Activated naive CD4-positive, alpha-beta T cell treated with anti-CD3 and anti-CD28 coated beads for 36 hours (primary cell): ENCODE measurements at regions not wholly inside any gene's neighbourhood (a gene's known extent, or its start where the extent isn't known, plus 50 kb on each side); places are given as distances from the start of the nearest gene placed in this dataset.

ENCODE experiments used
- CTCF ChIA-PET: fragments of 350-600 bp; sonication (Branson Sonifier 250); formaldehyde crosslinking; loops from one replicate; lab custom pipeline; 2021; ENCODE audit warnings: antibody characterized with exemption; lab: Charles Lee
- DNase-seq: peaks from one replicate; pipeline ENCODE4 v3.0.0-alpha.2; 2020
- H3K27ac Mint-ChIP-seq: one replicate; pipeline ENCODE4 v1.8.0; 2021; ENCODE audit warnings: mild to moderate bottlenecking, mixed read lengths
- H3K27me3 Mint-ChIP-seq: one replicate; pipeline ENCODE4 v1.8.0; 2021; ENCODE audit warnings: low read depth, mixed read lengths
- H3K36me3 Mint-ChIP-seq: one replicate; pipeline ENCODE4 v1.8.0; 2021; ENCODE audit warnings: low read depth, mixed read lengths
- H3K4me1 Mint-ChIP-seq: one replicate; pipeline ENCODE4 v1.8.0; 2021; ENCODE audit warnings: low read depth, mixed read lengths
- H3K4me3 Mint-ChIP-seq: one replicate; pipeline ENCODE4 v1.8.0; 2021; ENCODE audit warnings: mild to moderate bottlenecking, moderate library complexity, mixed read lengths
- H3K9me3 Mint-ChIP-seq: one replicate; pipeline ENCODE4 v1.8.0; 2021; ENCODE audit warnings: mixed read lengths
- intact Hi-C: fragments of 100-400 bp; cut with micrococcal nuclease; formaldehyde crosslinking; loops from one replicate; pipeline ENCODE4 v1.15.1; 2023

DNA sequence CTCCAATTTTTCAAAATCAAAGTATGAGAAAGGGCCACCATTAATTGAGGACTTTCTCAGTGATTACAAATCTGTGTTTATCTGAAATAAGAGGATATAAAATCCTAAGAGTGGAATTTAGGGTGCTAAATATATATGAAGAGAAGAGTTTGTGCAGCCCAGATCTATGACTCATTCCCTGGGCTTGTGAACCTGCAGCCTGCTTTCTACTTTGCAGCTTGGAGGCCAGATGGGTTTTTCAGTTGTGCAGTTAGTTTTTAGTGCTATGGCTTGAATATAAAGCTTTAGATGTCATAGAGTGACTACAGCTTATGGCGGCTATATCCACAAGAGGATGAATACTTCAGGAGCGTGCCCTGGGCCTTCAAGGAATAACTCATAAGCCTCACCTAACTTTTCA, 1391.1 kb downstream of the FSTL5 start:
- Mint-ChIP-seq H3K4me1 (no peaks in the 10 kb centered on the region), H3K4me3 (no peak overlapping the region), H3K36me3 (no peaks in the 10 kb centered on the region), H3K27me3 (no peaks in the 10 kb centered on the region), H3K27ac (no peak overlapping the region), H3K9me3 (peaks cover 1% of the 10 kb centered on the region)
- CTCF ChIA-PET = no interaction called here
- DNase-seq = no peak
- intact Hi-C loops = no loop called here

DNA sequence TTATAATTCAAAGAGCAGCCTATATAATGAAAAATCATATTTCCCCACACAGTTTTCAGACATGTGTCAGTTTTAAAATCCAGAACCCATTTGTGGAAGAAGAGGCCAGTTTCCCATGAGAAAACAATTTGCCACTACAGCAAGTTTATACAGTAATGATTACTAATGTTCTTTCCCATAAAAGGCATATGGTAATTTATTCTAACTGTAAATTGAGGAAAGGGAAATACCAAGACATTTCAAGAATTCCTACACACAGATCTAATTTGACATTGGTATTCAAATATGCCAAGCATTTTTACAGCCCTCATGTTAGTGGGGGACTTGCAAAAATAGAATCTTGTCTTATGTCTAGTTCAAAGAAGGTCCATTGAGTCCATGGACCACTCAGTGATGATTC, 1368.6 kb downstream of the FSTL5 start:
- Mint-ChIP-seq H3K27ac (no peak overlapping the region), H3K4me3 (no peak overlapping the region), H3K9me3 (peaks cover 20% of the 10 kb centered on the region), H3K36me3 (no peaks in the 10 kb centered on the region), H3K4me1 (no peaks in the 10 kb centered on the region), H3K27me3 (no peaks in the 10 kb centered on the region)
- CTCF ChIA-PET = no interaction called here
- intact Hi-C loops = no loop called here
- no peak for DNase-seq

DNA sequence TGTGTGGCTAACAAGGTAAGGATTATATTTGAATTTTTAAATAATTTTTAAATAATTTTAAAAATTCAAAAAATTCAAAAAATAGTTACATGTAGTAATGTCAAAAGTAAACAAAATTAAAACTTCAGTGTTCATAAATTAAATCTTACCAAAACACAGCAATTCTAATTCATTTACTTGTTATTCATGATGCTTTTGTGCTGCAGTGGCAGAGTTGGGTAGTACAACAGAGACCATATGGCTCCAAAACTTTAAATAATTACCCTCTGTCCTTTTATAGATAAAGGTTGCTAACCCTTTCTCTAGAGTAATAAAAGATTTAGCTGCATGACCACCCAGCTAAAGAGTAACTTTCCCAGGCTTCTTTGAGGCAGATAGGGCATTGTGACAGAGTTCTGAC, 1355.6 kb downstream of the FSTL5 start:
- intact Hi-C loops = no loop called here
- peaks cover 7% of the 10 kb centered on the region for H3K9me3 Mint-ChIP-seq
- H3K27me3 Mint-ChIP-seq = no peaks in the 10 kb centered on the region
- no peak for DNase-seq
- no peaks in the 10 kb centered on the region for H3K4me1 Mint-ChIP-seq
- no peak overlapping the region for H3K27ac Mint-ChIP-seq
- H3K36me3 Mint-ChIP-seq = no peaks in the 10 kb centered on the region
- H3K4me3 Mint-ChIP-seq = no peak overlapping the region
- CTCF ChIA-PET = no interaction called here

DNA sequence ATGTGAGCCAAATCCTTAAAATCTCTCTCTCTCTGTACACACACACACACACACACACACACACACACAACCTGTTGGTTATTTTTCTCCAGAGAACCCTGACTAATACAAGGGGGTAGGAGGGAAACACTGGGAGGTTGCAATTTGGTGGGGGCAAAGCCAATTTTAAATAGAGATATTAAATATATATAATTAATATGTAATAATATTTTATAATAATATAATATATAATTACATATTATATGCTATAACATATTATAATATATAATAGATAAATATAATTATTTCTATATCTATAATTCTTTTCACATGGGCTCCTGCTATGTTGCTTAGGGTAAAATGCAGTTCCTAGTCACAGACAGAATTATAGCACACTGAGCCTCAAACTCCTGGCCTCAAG, 1354.2 kb downstream of the FSTL5 start:
- no peaks in the 10 kb centered on the region for H3K4me1 Mint-ChIP-seq
- CTCF ChIA-PET = no interaction called here

DNA sequence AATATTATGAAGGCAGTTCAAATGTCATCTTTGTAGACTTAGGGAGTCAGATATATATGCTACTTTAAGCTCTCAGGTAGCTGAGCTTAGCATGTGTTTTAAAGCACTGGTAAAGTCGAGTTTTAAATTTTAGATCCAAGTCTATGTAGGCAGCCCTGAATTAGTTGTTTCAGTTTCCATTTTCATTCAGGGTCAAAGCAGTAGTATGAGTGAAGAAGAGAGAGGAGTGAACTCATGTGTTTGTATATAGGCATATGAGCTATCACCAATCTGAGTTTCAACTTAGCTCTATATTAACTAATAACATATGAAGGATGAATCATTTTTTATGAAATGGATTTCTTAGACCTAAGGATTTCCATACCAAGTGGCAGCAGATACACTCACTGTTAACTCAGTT, 1353.4 kb downstream of the FSTL5 start:
- no peak for DNase-seq
- Mint-ChIP-seq H3K9me3 (peaks cover 9% of the 10 kb centered on the region), H3K27ac (no peak overlapping the region), H3K4me1 (no peaks in the 10 kb centered on the region), H3K36me3 (no peaks in the 10 kb centered on the region), H3K27me3 (no peaks in the 10 kb centered on the region), H3K4me3 (no peak overlapping the region)
- CTCF ChIA-PET = no interaction called here
- intact Hi-C loops = no loop called here

More for the DNA sequence above, 1354.2 kb downstream of the FSTL5 start:
- Mint-ChIP-seq H3K27ac (no peak overlapping the region), H3K9me3 (peaks cover 7% of the 10 kb centered on the region), H3K27me3 (no peaks in the 10 kb centered on the region), H3K36me3 (no peaks in the 10 kb centered on the region), H3K4me3 (no peak overlapping the region)
- intact Hi-C loops = no loop called here
- DNase-seq = no peak

DNA sequence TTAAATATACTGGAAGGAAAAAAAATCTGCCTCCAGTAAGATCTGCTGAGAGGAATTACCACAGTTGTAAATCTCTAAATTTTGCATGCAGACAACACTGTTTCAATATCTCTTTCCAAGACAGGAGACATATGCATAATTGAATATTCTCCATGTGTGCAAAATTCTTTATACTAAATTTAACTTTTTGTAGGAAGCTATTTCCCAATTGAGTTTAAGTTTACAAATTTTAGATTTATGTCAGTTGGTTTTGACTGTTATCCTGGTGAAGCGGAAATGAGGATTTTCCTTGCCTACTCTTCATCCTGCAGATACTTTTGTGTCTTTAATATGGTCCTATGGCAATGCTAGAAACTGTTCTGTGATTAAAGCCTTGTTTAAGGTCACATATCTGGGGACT, 1352.9 kb downstream of the FSTL5 start:
- CTCF ChIA-PET = no interaction called here
- Mint-ChIP-seq H3K9me3 (peaks cover 9% of the 10 kb centered on the region), H3K27ac (no peak overlapping the region), H3K36me3 (no peaks in the 10 kb centered on the region), H3K27me3 (no peaks in the 10 kb centered on the region), H3K4me3 (no peak overlapping the region), H3K4me1 (no peaks in the 10 kb centered on the region)
- intact Hi-C loops = no loop called here
- DNase-seq = no peak

DNA sequence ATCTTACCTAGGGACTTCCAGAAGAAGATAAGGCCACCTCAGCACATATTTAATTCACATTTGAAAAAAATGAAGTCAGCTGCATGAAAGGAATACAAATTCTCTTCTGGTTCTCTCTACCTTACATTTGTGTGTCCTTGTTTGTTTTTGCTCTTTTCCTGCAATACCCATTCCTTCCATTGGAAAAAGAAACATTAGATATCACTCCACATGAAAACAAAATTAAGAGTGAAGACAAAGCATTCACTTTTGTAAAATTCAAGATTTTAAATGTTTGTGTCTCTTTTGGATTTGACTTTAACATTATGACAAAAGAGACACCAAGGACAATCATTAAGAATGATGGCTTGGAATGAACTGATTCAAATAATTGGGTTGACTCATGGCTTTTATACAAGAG, 1351.8 kb downstream of the FSTL5 start:
- CTCF ChIA-PET = no interaction called here
- no peak for DNase-seq
- Mint-ChIP-seq H3K9me3 (peaks cover 9% of the 10 kb centered on the region), H3K36me3 (no peaks in the 10 kb centered on the region), H3K4me3 (no peak overlapping the region), H3K27me3 (no peaks in the 10 kb centered on the region), H3K27ac (no peak overlapping the region), H3K4me1 (no peaks in the 10 kb centered on the region)
- intact Hi-C loops = no loop called here

DNA sequence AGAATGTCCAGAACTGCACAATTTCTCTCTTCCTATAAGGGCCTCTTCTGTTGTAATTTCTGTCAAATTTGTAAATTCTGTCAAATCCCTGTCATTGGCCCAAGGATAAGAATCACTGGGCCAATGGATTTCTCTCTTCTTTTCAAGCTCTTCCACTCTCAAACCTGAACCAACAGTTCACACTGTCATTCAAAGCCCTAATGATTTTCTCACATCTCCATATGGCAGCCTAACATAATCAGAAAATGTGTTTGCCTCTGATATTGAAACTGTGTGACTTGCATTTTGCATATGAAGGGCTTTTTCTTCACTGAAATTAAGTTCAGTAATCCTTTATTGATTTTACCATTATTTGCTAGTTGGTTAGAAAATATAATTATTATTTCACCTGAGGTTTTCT, 1349.1 kb downstream of the FSTL5 start:
- CTCF ChIA-PET = no interaction called here
- H3K27ac Mint-ChIP-seq = no peak overlapping the region
- peaks cover 2% of the 10 kb centered on the region for H3K9me3 Mint-ChIP-seq
- intact Hi-C loops = no loop called here
- H3K4me3 Mint-ChIP-seq = no peak overlapping the region
- H3K36me3 Mint-ChIP-seq = no peaks in the 10 kb centered on the region
- H3K27me3 Mint-ChIP-seq = no peaks in the 10 kb centered on the region
- H3K4me1 Mint-ChIP-seq = no peaks in the 10 kb centered on the region
- no peak for DNase-seq

DNA sequence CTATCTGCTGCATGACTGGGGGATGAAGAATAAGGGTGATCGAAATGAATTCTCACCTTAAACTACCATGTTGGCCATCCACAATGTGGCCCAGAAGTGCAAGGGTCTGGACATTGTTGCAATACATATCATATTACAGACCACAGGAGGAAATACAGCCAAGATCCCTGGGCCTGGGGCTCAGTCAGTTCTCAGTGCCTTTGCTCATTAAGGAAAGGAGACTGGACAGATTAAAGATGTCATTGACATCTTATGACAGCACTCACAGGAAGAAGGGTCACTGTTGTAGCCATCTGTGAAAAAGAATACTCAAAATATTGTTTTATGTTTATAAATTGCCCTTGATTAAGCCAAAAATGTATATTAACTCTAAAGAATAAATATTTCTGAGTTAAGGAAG, 1345.2 kb downstream of the FSTL5 start:
- no peaks in the 10 kb centered on the region for H3K4me1 Mint-ChIP-seq
- H3K36me3 Mint-ChIP-seq = no peaks in the 10 kb centered on the region
- H3K4me3 Mint-ChIP-seq = no peak overlapping the region
- no peaks in the 10 kb centered on the region for H3K27me3 Mint-ChIP-seq
- CTCF ChIA-PET = no interaction called here
- DNase-seq = no peak
- H3K27ac Mint-ChIP-seq = no peak overlapping the region
- intact Hi-C loops = no loop called here
- H3K9me3 Mint-ChIP-seq = peaks cover 3% of the 10 kb centered on the region

DNA sequence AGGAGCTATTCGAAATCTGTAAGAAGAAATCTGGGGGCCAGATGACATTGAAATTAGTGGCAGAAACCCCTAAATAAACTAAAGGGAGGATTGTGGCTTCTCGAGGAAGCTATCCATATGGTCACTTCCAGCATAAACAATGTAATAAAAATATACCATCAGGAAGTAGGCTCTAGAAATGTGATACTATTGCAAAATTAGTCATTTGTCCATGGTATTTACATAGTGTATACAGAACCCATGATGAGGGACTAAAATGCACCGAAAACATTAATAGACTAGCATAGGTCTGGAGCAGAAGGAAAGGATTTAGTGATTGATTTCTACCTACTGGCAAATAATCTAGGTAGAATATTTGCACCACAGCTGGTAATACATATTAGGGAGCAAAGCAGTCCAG, 1344.0 kb downstream of the FSTL5 start:
- intact Hi-C loops = no loop called here
- Mint-ChIP-seq H3K27me3 (no peaks in the 10 kb centered on the region), H3K36me3 (no peaks in the 10 kb centered on the region), H3K27ac (no peak overlapping the region), H3K4me1 (no peaks in the 10 kb centered on the region), H3K9me3 (peaks cover 1% of the 10 kb centered on the region), H3K4me3 (no peak overlapping the region)
- no peak for DNase-seq
- CTCF ChIA-PET = no interaction called here

DNA sequence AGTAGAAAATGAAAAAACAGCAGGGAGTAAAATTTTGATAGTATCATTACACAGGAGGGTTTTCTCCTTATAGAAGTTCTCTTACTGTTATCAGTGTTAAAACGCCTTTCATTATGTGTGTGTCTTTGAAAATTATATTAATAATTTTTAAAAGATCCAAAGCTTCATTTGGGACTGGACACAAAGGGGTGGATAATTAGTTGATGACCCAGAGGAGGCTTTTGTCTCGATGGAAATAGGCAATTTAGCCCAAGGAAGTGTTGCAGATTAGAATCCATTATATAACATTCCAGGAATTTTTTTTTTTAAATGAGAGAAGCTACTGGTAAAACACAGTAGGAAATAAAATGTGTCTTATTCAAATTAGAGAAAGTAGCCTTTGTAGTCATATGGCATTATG, 1339.3 kb downstream of the FSTL5 start:
- intact Hi-C loops = no loop called here
- H3K9me3 Mint-ChIP-seq = peaks cover 3% of the 10 kb centered on the region
- no peak overlapping the region for H3K27ac Mint-ChIP-seq
- no peaks in the 10 kb centered on the region for H3K36me3 Mint-ChIP-seq
- CTCF ChIA-PET = no interaction called here
- no peaks in the 10 kb centered on the region for H3K27me3 Mint-ChIP-seq
- H3K4me3 Mint-ChIP-seq = no peak overlapping the region
- H3K4me1 Mint-ChIP-seq = no peaks in the 10 kb centered on the region
- no peak for DNase-seq

DNA sequence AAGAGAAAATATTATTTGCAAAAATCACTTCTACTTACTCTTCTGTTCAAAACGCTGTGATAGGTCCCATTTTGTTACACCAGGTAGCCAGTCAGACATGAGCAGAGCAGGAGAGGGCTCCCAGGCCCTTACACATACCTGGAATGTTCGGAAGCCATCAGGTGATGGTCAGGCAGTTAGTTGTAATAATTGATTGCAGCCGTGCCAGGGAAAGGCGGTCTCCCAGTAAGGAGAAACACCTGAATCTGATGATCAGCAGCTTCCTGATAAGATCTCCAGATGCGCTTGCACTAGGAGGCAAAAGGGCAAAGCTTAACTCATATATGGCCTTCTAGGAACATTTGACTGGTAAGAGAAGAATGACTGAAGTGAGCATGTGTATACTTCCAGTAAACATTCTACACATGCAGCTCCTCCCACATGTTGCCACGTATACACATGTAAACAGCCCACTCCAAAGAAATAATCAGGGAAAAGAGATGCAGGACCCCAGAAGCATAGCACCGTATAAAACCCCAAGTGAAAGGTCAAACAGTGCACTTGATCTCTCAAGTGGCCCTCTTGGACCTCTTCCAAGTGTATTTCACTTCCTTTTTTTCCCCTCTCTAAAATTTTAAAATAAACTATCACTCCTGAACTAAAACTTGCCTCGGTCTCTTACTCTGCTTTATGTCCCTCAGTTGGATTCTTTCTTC, 1338.0 kb downstream of the FSTL5 start:
- peaks cover 3% of the 10 kb centered on the region for H3K9me3 Mint-ChIP-seq
- H3K4me3 Mint-ChIP-seq = no peak overlapping the region
- H3K36me3 Mint-ChIP-seq = no peaks in the 10 kb centered on the region
- no peak for DNase-seq
- H3K4me1 Mint-ChIP-seq = no peaks in the 10 kb centered on the region
- H3K27me3 Mint-ChIP-seq = no peaks in the 10 kb centered on the region
- intact Hi-C loops = no loop called here
- no peak overlapping the region for H3K27ac Mint-ChIP-seq
- CTCF ChIA-PET = no interaction called here

DNA sequence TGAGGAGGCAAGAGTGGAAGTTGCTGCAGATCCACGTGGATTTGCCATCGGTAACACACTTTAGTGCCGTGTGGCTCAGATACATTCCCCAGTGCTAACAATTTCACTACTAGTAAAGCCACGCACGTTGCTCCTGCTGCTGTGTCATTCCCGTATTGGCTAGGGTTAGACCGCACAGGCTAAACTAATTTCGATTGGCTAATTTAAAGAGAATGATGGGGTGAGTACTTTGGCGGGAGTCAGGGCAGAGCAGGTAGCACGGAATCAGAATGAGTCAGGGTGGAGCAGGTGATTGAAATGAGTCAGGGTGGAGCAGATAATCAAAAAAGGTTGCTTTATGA, 1337.5 kb downstream of the FSTL5 start:
- no peak overlapping the region for H3K27ac Mint-ChIP-seq
- no peak for DNase-seq
- H3K4me1 Mint-ChIP-seq = no peaks in the 10 kb centered on the region
- no peak overlapping the region for H3K4me3 Mint-ChIP-seq
- H3K36me3 Mint-ChIP-seq = no peaks in the 10 kb centered on the region
- intact Hi-C loops = no loop called here
- peaks cover 3% of the 10 kb centered on the region for H3K9me3 Mint-ChIP-seq
- no peaks in the 10 kb centered on the region for H3K27me3 Mint-ChIP-seq
- CTCF ChIA-PET = no interaction called here
